Heart left ventricle (tissue), 13 donors: ENCODE measurements at regions not wholly inside any gene's neighbourhood (a gene's known extent, or its start where the extent isn't known, plus 50 kb on each side); places are given as distances from the start of the nearest gene placed in this dataset.

Source experiments
- POLR2A ChIP-seq, 2 donors: fragments of 450-650 bp; IDR thresholded peaks; one replicate each; pipeline ENCODE4 v1.6.1; 2017; ENCODE audit warnings: antibody characterized with exemption in 2 of 2, mild to moderate bottlenecking in 2 of 2, moderate library complexity in 2 of 2
- TF ChIP-seq, protein P1 (sequence below), 12 donors: fragments of 200-600 bp; sonication (generic) in 4 of 12; IDR thresholded peaks; one replicate each; pipeline versions ENCODE4 v1.5.0 to v1.8.0; 2018 to 2022; ENCODE audit warnings: antibody characterized with exemption in 12 of 12, mild to moderate bottlenecking in 5 of 12
- donor health status: ischemic (EF 13 %, LVEDD 7.1; RV severe dilation, severe dysfunction).
- donor health status: DM: no; HTN: yes; CAD: no.
- donor health status: DM: no; HTN: no; CAD: no.
- donor health status: ischemic (EF 25% LVEDD 6.9; RV normal size, moderate dysfunction).
- donor health status: ischemic (EF 25% LVEDD 5.7; RV mildly dilated, moderate dysfunction).
- donor health status: ischemic (EF 35%, LVEDD 5.7; RV mildly dilated, moderate dysfunction).
- donor health status: nonischemic (EF 11% LVEDD 7.7; RV severe dilation, severe dysfunction).
- donor health status: DM: yes; HTN: yes; CAD: no.
- donor health status: PGD.
- donor health status: ischemic (EF 29% LVEDD 5.4; RV normal size, mild dysfunction).
- donor health status: nonischemic (EF 23%, LVEDD 6.1; RV moderate dilation, normal function).

DNA sequence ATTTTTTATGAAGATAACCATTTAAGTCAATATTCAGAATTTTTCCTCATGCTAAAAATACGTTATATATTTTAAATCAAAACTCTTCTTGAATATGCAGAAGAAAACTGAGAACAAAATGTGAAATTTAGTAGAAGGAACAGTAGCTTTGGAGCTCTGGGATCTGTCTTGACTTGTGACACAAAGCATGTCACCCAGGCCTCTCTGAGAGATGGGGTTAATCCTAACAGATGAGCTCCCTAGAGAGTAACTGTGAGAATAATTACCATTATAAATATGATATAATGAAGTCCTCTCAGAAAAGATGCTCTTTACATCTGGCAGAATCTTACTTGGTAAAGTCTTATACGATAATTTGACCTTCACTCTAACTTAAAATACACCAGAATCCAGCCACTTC lies 272.0 kb downstream of the PTPRC start:
- TF ChIP-seq, protein P1, sequence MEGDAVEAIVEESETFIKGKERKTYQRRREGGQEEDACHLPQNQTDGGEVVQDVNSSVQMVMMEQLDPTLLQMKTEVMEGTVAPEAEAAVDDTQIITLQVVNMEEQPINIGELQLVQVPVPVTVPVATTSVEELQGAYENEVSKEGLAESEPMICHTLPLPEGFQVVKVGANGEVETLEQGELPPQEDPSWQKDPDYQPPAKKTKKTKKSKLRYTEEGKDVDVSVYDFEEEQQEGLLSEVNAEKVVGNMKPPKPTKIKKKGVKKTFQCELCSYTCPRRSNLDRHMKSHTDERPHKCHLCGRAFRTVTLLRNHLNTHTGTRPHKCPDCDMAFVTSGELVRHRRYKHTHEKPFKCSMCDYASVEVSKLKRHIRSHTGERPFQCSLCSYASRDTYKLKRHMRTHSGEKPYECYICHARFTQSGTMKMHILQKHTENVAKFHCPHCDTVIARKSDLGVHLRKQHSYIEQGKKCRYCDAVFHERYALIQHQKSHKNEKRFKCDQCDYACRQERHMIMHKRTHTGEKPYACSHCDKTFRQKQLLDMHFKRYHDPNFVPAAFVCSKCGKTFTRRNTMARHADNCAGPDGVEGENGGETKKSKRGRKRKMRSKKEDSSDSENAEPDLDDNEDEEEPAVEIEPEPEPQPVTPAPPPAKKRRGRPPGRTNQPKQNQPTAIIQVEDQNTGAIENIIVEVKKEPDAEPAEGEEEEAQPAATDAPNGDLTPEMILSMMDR (IDR thresholded peaks at IDR 0.05), result no peak
- TF ChIP-seq POLR2A (IDR thresholded peaks at IDR 0.05), result no peak
